ENCODE measurements at regions not wholly inside any gene's neighbourhood (a gene's known extent, or its start where the extent isn't known, plus 50 kb on each side); places are given as distances from the start of the nearest gene placed in this dataset.

DNA sequence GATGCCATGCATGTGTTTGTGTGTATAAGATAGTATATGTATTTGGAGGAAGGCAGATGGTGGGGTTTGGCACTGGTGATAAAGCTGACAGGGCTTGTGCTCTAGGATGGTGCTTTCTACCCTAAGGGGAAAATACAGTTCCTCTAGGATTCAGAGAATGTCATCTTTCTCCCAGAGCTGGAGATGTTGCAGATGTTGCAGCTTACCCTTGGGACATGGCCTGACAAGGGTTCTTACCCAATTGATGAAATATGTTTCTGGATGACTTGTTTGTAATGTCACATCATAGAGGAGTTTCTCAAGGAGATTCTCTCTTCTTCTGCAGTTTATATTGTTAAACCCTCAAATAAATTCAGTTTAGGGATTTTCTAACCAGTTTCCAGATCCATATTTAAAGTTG, 52.5 kb upstream of the PITX2 start:
- DNase-seq (ENCODE audit: extremely low read depth, low read depth, low spot score), result no peak

DNA sequence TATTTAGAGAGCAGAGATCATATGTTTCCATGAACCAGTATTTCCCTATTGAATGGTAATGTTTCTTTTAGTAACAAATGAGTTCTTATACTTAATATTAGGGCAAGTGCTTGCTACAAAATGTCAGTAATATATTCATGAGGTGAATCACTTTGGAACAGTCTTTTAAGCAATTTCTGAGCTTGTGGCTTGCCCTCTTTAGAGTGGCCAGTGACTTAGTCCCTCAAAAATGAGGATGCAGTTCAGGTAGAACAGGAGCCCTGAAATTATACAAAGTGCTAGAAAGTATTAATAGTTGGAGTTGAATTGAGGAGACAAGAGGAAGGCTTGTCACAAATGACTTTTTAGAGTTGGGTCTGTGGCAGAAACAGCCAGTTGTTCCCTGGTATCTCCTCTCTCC, 53.4 kb upstream of the PITX2 start:
- DNase-seq (ENCODE audit: extremely low read depth, low read depth, low spot score), result no peak

DNA sequence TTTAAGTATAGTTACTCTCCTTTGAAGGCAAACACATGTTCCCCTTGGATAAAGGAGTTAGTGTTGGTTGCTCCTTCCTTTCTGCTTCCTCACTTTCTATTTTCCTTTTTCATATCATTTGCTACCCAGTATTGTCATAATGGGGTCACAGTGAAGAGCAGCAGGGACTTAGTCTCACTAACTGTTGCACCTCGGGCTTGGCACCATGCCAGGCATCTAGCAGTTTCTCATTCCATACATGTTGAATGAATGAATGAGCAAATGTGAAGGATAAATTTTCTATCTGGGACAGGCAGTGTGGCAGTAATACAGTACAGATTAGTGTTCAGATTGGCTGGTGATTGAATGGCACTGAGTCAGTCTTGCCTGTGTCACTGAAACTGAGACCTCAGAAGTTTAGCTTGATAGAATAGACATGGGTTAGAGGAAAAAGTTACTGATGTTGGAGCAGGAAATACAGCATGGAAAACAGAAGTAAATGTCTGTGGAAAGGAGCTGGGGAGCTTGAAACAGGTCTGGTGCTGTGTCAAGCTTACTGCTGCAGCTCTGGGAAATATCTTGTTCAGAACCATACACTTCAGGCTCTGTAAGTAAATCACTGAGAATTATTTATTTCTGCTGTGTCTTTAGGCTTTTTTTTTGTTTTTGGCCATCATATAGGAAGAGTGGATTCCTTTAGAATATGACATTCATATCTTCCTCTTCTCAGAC, 55.8 kb upstream of the PITX2 start:
- DNase-seq (ENCODE audit: extremely low read depth, low read depth, low spot score), result no peak

DNA sequence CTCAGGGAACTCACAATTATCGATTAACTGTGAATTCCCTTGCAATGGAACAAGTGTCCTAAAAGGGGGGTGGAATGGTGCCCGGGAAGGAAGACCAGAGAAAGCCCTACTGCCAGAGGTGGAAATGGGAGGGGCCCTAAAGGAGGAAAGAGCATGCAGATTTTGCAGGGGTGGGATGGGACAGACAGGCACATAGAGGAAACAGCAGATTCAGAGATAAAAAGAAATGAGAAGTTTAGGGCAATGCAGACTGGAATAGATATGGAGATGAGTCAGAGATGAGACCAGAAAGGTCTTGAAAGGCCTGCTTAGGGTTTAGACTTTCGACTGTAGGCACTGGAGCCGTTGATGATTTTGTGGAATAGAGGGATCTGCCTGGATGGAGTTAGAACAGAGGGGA, 57.4 kb upstream of the PITX2 start:
- DNase-seq (ENCODE audit: extremely low read depth, low read depth, low spot score), result no peak

DNA sequence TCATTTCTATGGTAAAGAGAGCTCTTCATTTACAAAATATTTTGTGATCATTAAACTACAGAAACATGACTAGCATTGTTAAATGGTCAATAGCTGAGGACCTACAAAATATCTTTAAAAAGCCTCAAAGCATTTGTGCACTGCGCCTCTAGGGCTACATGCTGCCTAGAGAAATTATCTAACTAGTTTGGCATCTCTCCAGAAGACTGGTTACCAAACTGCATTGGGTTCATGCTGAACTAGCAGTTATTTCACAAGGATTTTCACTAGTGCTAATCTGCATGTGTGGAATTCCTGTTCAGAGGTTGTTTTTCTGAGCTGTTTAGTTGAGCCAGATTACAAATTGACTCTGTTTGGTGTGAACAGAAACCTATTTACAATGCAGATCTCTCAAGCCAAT, 58.5 kb upstream of the PITX2 start:
- no peak for DNase-seq (ENCODE audit: extremely low read depth, low read depth, low spot score)

DNA sequence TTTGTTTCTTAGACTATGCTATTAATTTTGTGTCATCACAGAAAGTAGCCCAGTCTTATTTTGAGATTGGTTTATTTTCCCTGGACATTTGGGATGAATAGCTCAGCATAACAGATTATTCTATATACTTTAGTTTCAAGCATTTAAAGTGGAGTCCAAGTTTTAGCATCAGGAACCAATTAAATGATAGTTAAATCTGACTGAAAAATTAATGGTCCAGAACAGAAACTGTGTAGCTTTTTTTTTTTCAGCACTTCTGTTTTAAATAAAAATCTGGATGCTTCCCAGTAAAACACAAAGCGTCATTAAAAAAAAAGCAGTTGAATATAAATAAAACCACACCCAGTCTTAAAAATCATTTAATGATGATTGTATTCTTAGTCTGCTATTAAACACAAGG, 59.4 kb upstream of the PITX2 start:
- DNase-seq (ENCODE audit: extremely low read depth, low read depth, low spot score), result no peak

DNA sequence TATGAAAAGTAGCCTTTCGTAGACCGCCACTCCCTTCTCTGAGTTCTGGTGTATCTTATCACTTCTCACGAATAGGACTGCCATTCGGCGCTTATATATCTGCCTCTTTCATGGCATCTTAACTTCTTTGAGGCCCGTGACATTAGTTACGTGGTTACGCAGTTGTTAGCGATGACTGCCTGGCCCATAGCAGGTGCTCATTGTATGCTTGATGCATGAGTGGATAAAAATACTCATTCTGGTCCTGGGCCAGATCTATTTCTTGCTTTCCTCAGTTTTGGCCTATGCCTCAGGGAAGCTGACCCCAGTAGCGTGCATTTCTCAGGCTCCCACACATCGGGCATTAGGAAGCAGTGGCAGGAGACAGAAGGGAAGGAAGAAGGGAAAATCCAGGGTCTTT, 60.7 kb upstream of the PITX2 start:
- DNase-seq (ENCODE audit: extremely low read depth, low read depth, low spot score), result no peak

DNA sequence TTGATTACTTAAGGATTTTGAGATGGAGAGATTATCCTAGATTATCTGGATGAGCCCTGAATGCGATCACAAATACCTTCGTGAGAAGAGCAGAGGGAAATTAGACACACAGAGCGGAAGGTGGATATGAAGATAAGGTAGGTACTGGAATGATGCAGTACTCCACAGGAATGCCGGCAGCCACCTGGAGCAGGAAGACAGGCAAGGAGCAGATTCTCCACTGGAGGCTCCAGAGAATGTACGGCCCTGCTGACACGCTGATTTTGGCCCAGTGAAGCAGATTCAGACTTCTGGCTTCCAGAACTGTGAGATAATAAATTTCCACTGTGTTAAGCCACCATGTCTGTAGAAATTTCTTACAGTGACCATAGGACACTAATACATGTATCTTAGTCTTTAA, 79.4 kb upstream of the PITX2 start:
- no peak for DNase-seq (ENCODE audit: extremely low read depth, low read depth, low spot score)

DNA sequence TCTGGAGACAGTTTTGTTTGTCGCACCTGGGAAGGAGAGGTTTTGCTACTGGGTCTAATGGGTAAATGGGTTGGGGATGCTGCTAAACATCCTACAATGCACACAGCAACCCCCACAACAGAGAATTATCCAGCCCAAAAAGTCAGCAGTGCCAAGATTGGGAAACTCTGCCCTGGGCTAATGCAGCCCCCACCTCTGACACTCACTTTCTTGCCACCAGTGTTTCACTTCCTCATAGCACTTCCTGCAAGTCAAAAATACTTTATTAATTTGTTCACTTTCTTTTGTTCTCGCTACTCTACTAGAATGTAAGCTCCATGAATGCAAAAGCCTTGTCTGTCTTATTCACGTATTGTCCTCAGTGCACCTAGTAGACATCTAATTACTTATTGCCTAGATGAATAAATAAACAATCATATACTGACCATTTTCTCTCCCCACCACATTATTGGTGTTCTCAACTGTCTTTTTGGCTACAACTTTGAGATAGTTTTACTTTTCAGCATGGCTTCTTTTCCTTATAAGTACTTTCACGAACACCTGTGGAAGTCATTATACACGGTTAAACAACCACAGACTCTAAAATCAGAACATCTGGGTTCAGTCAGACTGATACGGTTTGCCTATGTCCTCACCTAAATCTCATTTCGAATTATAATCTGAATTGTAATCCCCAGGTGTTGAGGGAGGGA, 82.0 kb upstream of the PITX2 start:
- DNase-seq (ENCODE audit: extremely low read depth, low read depth, low spot score), result no peak

DNA sequence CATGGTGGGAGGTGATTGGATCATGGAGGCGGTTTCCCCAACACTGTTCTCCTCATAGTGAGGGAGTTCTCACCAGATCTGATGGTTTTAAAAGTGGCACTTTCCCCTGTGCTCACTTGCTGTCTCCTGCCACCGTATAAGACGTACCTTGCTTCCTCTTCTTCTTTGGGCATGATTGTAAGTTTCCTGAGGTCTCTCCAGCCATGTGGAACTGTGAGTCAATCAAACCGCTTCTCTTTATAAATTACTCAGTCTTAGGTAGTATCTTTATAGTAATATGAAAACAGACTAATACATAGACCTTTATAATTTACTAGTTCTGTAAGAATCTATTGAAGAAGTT, 82.5 kb upstream of the PITX2 start:
- DNase-seq (ENCODE audit: extremely low read depth, low read depth, low spot score), result no peak

DNA sequence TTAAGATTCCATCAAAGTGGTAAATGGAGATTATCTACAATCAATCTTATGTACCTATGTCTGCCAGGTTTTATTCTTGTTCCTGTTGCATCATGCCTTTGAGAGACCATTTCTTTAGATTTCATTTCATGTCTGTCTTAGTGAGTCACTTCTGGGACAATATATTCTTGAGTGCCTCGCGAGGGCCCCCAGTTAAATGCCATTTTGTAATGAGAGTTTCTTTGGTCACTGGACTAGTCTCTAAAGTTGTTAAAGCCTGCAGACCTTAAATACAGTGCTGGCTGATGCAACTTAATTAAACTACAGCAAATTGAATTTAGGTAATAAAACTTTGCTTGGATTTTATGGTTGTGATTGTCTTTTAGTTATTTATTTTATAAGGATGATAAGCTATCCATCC, 87.2 kb upstream of the PITX2 start:
- no peak for DNase-seq (ENCODE audit: extremely low read depth, low read depth, low spot score)

DNA sequence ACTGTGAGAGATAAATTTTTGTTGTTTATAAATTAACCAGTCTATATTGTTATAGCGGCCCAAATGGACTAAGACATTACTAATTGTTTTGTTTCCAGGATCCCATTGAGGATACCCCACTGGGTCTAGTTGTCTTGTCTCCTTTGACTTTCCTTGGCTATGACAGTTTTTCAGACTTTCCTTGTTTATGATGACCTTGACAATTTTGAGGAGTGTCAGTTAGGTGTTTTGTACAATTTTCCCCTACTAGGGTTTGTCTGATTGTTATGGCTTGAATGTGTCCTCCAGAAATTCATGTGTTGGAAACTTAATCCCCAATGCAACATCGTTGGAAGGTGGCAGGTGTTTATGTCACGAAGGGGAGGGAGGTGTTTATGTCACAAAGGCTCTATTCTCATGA, 89.6 kb upstream of the PITX2 start:
- DNase-seq (ENCODE audit: extremely low read depth, low read depth, low spot score), result no peak

DNA sequence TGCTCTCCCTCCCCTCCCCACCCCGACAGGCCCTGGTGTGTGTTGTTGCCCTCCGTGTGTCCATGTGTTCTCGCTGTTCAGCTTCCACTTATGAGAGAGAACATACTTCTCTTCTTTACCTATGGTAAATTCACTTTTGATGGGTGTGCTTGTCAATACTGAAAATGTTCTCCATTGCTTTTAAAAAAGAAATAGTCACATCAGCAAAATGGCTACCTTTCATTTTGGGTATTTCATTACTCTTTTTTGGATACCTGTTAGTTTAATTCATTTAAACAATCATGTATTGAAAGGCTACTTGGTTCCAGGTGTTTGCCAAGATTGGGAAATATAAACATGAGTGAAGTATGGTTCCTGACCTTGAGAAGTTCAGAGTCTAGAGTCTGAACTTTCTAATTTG, 107.4 kb upstream of the PITX2 start:
- no peak for DNase-seq (ENCODE audit: extremely low read depth, low read depth, low spot score)

DNA sequence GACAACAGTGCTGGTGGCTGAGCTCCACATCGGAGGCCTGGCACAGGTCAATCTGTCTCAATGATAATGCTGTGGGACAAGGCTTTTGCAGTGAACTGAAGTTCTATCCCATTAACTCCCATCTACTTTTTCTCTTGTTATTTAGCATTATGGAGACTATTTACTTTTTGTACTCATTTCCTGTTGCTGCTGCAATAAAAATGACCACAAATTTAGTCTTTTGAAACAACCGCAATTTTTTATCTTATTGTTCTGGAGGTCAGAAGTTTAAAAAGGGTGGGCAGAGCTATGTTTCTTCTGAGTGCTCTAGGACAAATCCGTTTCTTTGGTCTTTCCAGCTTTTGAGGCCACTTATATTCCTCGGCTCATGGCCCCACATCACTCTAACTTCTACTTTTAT, 111.0 kb upstream of the PITX2 start:
- DNase-seq (ENCODE audit: extremely low read depth, low read depth, low spot score), result no peak

DNA sequence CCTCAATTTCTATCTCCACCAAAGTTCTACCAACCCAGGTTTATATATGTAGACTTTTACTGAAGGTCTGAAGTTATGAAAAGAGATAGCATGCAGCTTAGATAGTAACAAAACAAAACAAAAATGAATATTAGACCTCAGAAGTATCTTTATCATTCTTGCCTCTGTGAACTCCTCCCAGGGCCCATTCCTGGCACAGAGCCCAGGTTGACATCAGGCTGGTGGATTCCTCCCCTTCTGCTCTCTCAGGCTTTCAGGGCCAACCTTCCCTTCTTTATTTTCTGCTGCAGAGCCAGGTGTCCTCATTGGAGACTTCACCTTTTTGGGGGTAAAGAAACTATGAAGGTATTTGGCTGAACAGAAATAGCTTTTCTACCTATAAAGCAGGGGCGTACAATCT, 112.8 kb upstream of the PITX2 start:
- DNase-seq (ENCODE audit: extremely low read depth, low read depth, low spot score), result no peak

DNA sequence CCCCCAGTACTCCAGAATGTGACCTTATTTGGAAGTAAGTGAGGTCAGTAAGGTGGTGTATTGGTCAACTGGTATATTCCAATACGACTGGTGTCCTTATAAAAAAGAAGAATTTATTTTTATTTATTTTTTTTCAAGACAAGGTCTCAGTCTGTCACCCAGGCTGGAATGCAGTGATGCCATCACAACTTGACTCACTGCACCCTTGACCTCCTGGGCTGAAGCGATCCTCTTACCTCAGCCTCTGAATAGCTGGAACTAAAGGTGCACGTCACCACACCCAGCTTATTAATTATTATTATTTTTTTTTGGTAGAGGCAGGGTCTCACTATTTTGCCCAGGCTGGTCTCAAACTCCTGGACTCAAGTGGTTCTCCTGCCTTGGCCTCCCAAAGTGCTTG, 115.1 kb upstream of the PITX2 start:
- no peak for DNase-seq (ENCODE audit: extremely low read depth, low read depth, low spot score)

DNA sequence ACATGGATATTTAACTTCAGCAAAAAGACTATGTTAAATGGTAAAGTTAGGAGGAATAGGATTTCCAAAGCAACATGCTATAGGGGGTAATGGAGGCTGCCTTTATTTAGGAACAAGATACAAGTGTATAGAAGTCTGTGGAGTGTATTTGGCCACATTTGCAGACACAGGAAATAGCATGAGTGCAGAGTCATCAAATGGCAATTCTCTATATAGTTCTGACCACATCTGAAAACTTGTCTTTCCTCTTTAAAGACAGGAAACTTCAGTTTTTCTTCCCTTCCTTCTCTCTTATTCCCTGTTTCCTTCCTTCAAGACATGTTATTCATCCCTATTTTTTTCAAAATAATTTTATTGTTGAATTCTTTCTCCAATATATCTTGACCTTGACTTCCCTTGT, 119.3 kb upstream of the PITX2 start:
- no peak for DNase-seq (ENCODE audit: extremely low read depth, low read depth, low spot score)

DNA sequence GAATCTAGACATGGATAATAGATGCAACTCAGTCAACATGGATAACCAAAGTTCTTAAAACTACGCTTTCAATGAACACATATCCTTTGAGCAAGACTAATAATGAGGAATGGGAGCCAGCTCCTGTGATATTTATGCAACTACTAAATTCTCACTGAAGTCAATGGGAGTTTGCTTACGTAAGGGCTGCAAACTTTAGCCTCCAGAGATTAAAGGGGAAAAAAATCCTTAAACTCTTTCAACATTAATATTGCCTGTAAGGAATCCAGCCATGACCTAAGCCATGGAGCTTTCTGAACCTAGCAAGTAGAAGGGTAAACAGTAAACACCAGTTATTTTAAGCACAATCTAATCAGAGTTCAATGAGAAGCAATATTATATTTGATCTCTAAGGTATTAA, 125.2 kb upstream of the PITX2 start:
- DNase-seq (ENCODE audit: extremely low read depth, low read depth, low spot score), result no peak

DNA sequence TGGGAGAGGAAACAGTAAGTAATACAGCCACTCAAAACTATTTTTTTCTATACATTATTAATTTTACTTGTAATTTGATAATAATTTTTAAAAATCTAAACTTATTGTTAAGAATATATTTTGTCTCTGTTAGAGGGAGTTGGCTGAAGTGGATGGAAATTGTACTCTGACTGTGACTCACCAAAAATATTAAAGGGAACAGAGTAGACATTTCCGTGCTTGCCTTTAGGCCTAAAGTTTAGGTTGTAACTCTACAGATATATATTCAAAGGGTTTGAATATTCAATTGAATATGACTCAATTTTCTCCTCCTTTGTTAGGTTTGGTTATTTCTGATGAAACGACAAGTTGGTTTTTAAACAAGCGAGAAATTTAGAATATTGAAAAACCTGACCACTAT, 128.3 kb upstream of the PITX2 start:
- DNase-seq (ENCODE audit: extremely low read depth, low read depth, low spot score), result no peak

DNA sequence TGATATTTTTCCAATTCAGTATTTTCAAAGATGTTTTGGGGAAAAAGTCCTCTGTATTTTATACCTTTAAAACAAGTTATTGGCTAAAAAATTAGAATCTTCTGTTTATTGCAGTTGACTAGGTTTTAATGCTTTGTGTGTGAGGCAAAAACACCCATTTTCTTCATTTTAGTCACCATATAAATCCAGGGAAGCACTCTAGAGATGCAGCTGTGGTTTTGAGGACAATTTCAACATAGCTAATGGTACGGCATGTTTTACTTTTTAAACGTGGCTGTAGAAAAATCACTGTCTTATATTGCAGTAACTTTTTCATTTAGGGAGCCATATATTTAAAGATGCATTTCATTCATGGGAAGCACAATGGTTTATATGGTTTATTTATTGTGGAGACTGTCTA, 129.1 kb upstream of the PITX2 start:
- no peak for DNase-seq (ENCODE audit: extremely low read depth, low read depth, low spot score)

DNA sequence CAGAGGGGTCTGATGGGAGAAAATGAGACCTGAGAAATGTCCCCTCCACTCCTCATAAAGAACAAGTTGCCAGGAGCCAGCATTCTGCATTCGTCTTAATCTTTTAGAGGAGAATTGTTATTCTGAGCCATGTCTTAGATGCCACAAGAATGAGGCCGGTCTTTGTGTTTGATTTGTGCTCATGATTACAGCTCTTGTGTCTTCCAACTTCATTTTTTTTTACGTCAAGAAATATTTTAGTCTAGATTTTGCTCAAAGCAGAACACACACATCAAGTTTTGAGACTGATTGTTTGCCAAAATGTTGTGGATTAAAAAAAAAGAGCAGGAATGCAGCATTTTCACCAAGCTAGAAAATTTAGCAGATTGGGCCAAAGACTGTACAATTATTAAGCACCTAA, 130.6 kb upstream of the PITX2 start:
- no peak for DNase-seq (ENCODE audit: extremely low read depth, low read depth, low spot score)

DNA sequence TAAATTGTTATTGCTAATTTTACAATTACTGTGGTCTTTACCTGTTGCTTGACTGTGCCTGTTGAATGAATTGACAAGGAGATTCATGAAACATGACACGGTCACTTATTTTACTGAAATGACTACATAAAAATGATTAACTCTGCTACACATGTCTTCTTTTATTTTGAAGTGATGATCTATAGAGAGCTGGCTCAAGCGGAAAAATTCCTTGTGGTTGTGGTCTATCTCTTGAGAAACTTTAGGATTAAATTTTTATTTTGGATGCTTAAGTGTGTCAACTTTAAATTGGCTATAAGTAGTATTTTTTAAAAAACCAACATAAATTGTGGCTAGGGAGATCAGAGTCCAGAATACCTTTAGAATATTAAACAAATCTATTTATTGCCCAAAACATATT, 131.8 kb upstream of the PITX2 start:
- no peak for DNase-seq (ENCODE audit: extremely low read depth, low read depth, low spot score)

DNA sequence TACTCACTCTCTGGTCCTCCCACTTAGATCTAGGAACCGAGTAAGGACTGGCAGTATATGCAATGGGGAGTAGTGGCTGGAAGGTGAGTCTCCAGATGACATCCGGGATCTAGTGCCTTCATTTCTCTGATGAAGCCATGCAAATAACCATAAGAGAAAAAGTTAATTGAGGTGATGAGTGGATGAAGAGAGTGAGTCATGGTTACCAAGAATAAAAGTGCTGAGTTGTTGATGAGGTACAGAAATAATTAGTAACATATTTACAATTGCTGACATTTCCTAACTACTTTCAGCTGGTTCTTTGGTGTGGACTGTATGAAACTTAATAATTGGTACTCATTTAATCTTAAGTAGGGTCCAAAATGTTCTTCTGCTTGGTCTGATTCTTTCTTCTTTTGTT, 146.7 kb upstream of the PITX2 start:
- no peak for DNase-seq (ENCODE audit: extremely low read depth, low read depth, low spot score)

Data from glomerular endothelial cell (primary cell).